ENCODE measurements at regions not wholly inside any gene's neighbourhood (a gene's known extent, or its start where the extent isn't known, plus 50 kb on each side); places are given as distances from the start of the nearest gene placed in this dataset.
A peak's percentile ranks its signal among the peaks of the same experiment; 100 is the strongest.

DNA sequence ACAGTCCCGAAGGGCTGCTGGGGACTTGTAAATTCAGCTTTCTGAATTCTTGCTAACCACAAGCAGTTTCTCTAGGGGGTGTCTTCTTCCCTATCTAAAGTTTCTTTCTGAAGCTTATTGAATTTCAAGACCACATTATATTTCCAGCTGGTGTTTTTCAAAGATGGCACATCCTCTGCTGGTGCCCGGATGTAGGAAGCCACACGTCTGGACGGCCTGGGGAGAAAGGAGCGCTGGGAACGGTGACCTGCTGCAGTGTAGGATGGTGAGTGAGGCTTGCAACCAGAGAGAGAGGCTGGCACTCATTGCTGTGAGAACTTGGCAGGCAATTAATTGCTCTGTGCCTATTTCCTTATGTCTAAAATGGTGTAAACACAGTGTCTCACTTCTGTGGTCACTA lies 776.4 kb downstream of the TYW1 start:
- no peak for DNase-seq

- DNase-seq, result no peak
Measured at GRCh38 chr7:67777119-67777518, 780.5 kb downstream of the TYW1 start.

DNA sequence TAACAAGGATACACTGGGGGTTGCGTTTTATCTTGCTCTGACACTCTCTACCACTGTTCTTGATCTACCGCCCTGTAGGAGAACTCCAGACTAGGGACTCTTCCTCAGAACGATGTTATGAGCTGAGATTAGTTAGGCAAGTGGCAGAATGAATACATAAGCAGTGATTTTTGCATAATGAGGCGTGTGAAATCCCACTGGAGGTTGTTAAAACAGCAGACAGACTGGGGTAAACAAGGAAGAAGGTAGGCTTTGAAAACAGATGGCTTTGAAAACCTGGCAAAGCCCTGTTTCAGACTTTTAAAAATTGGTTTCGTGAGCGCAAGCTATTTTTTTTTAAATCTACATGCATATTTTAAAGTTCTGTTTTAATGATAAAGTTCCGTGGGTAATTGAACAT lies 785.2 kb downstream of the TYW1 start:
- no peak for DNase-seq

DNA sequence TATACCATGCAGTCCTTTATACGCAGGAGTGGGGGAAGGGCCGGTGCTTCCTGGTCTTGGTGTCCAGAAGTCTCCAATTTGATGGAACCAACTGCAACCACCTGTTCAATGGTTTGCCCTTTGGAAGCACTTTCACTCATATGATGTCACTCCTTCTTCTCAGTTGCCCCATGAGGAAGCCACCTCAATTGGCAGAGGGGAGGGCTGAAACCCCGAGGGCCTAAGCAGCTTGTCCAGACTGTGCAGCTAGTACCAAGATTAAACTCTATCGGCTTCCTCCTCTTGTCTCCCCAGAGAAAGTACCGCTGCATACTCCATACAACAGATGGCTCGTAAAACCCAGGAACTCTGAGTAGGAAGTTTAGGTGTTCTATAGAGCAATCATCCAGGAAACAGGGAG lies 789.4 kb downstream of the TYW1 start:
- no peak for DNase-seq

- DNase-seq, result no peak
Measured at GRCh38 chr7:67788669-67789068, 792.0 kb downstream of the TYW1 start.

GRCh38 chr7:67791918-67792317 lies 795.3 kb downstream of the TYW1 start:
- DNase-seq, result no peak

- DNase-seq, result no peak
Measured at GRCh38 chr7:67794544-67794943, 797.9 kb downstream of the TYW1 start.

GRCh38 chr7:67803789-67804188 lies 807.2 kb downstream of the TYW1 start:
- DNase-seq, result no peak

DNA sequence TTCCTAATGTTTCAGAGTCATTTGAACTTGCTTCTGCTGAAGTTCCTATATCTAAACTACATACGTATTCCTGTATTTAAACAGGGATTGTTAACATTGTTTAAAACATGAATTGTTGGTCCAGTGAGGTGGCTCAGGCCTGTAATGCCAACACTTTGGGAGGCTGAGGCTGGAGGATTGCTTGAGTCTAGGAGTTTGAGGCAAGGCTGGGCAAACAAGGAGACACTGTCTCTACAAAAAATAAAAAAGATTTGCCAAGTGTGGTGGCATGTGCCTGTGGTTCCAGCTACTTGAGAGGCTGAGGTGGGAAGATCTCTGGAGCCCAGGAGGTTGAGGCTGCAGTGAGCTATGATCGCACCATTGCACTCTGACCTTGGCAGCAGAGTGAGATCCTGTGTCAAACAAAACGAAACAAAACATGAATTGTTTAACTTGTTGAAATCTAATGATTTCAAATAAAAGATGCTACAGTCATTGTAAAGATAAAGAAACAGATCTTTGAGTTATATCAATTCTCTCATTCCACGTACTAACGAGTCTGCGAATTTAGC lies 809.4 kb downstream of the TYW1 start:
- no peak for DNase-seq

DNA sequence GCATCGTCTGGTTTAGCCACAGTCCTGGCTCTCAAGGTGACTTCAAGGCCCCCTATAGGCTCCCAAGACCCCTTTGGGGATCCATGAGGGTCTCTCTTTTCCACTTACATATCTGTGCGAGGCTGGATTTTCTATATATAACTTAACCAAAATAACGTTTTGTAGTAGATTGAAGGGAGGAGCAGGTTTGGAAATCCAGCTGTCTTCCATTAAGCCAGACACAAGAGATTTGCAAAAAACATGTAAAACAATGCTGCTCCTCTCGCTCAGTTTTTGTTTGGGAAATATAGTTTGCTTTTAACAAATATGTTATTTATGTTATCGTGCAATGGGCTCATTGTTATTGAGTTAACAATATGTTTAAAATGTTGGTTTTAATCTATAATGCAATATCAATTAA lies 811.2 kb downstream of the TYW1 start:
- no peak for DNase-seq

GRCh38 chr7:67809586-67809985 lies 813.0 kb downstream of the TYW1 start:
- no peak for DNase-seq

- no peak for DNase-seq
Measured at GRCh38 chr7:67813621-67814292, 817.1 kb downstream of the TYW1 start.

GRCh38 chr7:67817481-67817880 lies 820.8 kb downstream of the TYW1 start:
- DNase-seq, result no peak

DNA sequence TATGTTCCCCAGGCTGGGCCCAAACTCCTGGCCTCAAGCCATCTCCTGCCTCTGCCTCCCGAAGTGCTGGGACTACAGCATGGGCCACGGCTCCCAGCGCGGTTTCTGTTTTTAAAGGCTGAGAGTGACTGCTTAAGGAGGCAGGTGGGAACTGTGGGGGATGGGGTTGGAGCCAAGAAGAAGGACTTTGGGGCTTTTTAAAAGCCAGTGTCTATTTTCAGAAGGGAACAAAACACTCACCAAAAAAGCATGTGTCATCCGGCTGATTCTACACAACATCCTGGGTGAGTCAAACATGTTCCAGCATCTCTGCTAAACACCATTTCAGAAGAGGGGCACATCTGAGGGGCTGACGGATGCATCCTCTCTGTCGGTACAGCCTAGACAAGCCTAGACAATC lies 824.5 kb downstream of the TYW1 start:
- DNase-seq, result no peak

DNA sequence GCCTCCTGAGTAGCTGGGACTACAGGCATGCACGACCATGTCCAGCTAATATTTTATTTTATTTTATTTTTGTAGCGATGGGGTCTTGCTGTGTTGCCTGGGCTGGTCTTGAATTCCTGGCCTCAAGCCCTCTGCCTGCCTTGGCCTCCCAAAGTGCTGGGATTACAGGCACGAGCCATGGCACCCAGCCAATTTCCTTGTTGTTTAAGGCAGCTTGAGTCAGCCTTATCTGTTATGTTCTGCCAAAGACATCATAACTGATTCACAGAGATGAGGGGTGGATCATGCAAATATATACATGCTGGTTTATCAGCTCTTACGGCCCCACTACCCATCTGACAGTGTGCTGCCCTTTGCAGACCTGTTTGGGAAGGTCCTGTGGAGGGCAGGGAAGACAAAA lies 826.7 kb downstream of the TYW1 start:
- DNase-seq, result peak; percentile 35

GRCh38 chr7:67825356-67825755 lies 828.7 kb downstream of the TYW1 start:
- DNase-seq, result no peak

GRCh38 chr7:67841896-67842295 lies 845.3 kb downstream of the TYW1 start:
- DNase-seq, result no peak

GRCh38 chr7:67842571-67842970 lies 845.9 kb downstream of the TYW1 start:
- DNase-seq, result no peak

- no peak for DNase-seq
Measured at GRCh38 chr7:67843001-67843565, 846.5 kb downstream of the TYW1 start.

GRCh38 chr7:67843615-67844014 lies 847.0 kb downstream of the TYW1 start:
- DNase-seq, result no peak

DNA sequence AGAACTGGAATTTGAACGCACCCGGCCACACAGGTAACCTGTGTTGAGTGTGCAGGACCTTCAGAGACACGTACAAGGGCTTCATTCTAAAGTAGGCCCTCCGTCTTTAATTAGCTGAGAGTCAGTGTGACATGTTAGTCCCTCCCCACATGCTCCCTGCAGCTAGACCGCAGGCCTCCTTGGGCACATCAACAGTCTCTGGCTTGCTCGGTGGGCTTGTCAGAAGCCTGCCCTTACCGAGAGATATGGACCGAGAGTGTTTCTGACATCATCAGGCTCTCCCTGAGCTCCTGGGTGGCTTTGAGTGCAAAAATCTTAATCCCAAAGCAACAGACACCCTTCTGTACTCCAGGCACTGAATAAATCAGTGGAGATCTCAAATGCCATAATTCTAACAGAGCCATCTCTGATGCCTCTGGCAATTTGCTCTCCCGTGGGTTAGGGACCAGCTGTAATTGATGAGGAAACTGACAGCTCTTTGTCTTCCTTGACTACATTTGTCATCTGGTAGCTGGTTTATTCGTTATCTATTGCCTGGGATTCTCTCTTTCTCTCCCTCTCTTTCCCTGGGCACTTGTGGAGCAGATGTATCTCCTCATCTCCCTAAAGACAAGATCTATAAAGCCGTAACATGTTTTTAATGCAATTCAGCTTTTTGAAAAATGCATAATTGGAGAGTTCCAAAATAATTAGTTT lies 850.6 kb downstream of the TYW1 start:
- DNase-seq, result no peak

DNA sequence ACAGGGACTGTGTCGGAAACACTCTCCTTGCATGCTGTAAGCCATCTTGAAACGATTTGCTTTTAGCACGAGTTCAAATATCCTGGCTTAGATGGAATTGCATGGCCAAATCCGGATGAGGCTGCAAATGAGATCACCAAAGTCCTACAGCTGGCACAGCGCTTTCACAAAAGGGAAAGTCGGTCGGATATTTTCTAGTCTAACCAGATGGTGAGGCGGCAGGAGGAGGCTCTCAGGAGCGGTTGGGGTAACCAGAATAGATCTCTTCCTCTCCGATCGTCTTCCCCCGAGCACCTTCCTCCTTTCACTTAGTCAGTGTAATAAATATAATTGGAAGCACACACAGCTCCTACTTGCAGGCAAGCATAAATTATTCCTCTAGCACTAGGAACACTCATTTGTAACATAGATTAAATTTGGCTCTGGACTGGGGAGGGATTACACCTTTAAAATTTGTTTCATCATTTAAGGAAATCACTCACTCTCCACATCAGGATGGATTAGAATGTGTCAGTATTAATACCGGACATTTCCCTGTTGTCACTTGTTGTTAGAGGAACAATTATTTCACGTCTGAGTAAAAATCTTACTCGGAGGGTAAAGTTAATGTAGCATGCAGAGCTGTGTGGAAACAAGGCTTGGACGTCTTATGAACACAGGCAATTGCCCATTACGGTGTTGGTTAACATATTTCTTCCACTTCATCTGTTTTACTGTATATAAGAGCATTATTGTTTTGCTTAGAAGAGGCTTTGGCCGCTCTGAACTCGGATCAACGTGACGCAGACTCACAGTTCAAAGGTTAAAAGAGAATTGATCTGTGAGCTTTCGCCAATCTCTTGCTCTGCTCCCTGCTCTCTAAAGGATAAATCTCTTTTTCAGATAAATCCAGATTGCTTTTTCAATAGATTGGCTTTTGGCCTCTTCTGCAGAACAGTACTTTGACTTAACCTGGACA lies 857.9 kb downstream of the TYW1 start:
- no peak for DNase-seq

- DNase-seq, result no peak
Measured at GRCh38 chr7:67855322-67855721, 858.7 kb downstream of the TYW1 start.

All from NCI-H345 (cell line).